ENCODE measurements at regions not wholly inside any gene's neighbourhood (a gene's known extent, or its start where the extent isn't known, plus 50 kb on each side); places are given as distances from the start of the nearest gene placed in this dataset.

DNA sequence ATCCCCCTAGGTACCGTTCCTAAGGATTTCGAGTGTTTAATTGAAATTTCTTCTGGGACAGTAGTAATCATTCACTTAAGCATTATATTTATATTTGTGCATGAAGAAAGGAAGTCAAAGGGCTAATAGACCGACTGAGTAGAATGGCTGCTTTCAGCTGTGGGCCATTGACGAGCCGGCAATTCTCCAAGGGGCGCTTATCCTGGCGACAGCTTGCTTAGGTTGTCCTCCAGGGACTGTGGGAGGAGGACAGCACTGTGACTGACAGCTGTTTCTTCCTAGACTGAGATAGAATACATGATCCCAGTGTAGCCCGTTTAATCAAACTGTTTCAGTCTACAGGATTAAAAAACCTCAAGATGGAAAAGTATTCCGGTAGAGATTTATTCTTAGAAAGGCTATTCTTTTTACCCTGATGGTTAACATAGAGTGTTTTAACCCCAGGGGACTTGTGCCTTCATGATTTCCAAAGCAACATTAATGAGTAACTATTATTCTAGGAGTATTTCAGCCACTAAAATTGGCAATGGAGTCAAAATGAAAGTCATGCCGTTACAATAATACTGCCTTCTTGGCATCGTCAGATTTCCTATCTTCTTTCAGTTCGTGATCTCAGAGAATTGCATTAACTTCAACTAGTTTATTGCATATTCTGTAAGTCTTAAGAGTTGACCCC, 943.1 kb upstream of the WWC1 start:
- no peak overlapping the region for H3K4me3 ChIP-seq (ENCODE audit: low read depth, low read length)
- in situ Hi-C loops (cut with HindIII; ENCODE audit: low sequenced_read_pairs), result no loop called here
- DNase-seq (ENCODE audit: low read depth), result no peak
- TF ChIP-seq, protein P1, sequence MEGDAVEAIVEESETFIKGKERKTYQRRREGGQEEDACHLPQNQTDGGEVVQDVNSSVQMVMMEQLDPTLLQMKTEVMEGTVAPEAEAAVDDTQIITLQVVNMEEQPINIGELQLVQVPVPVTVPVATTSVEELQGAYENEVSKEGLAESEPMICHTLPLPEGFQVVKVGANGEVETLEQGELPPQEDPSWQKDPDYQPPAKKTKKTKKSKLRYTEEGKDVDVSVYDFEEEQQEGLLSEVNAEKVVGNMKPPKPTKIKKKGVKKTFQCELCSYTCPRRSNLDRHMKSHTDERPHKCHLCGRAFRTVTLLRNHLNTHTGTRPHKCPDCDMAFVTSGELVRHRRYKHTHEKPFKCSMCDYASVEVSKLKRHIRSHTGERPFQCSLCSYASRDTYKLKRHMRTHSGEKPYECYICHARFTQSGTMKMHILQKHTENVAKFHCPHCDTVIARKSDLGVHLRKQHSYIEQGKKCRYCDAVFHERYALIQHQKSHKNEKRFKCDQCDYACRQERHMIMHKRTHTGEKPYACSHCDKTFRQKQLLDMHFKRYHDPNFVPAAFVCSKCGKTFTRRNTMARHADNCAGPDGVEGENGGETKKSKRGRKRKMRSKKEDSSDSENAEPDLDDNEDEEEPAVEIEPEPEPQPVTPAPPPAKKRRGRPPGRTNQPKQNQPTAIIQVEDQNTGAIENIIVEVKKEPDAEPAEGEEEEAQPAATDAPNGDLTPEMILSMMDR (IDR thresholded peaks at IDR 0.05; ENCODE audit: low read depth, low read length, missing control alignments), result no peak

DNA sequence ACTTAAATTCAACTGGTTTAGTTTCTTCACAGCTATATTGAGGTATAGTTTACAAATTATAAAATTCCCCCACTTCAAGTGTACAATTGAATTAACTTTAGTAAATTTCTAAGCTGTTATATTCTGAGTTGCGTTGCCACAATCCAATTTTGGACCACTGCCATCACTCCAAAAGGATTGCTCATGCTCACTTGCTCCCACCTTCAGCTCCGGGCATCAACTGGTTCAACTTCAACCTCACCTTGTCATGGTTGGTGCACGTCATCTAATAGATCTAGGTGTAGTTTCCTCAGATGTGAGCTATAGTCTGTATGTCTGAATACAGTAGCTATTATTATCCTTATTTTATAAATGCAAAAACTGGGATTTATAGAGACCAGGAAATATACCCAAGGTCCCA, 942.5 kb upstream of the WWC1 start:
- TF ChIP-seq, protein P1 (IDR thresholded peaks at IDR 0.05; ENCODE audit: low read depth, low read length, missing control alignments), result no peak
- no peak for DNase-seq (ENCODE audit: low read depth)
- in situ Hi-C loops (cut with HindIII; ENCODE audit: low sequenced_read_pairs), result no loop called here
- no peak overlapping the region for H3K4me3 ChIP-seq (ENCODE audit: low read depth, low read length)

DNA sequence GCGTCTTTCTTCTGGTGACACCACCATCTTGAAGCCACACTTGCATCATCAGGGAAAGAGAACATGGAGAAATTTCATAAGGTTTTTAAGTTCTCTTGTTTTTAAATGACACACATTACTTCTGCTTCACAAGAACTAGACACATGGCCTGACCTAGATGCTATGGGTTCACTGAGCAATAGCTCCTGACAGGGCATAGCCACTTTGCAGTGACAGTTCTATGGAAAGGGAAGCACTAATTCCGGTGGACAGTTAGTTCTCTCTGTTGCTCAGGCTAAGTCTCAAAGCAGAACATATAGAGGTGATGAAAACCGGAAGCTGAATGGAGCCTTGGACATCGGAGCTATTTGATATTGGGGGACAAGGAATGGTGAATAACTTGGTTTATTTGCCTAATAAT, 940.1 kb upstream of the WWC1 start:
- in situ Hi-C loops (cut with HindIII; ENCODE audit: low sequenced_read_pairs), result no loop called here
- TF ChIP-seq, protein P1 (IDR thresholded peaks at IDR 0.05; ENCODE audit: low read depth, low read length, missing control alignments), result no peak
- no peak for DNase-seq (ENCODE audit: low read depth)
- no peak overlapping the region for H3K4me3 ChIP-seq (ENCODE audit: low read depth, low read length)

DNA sequence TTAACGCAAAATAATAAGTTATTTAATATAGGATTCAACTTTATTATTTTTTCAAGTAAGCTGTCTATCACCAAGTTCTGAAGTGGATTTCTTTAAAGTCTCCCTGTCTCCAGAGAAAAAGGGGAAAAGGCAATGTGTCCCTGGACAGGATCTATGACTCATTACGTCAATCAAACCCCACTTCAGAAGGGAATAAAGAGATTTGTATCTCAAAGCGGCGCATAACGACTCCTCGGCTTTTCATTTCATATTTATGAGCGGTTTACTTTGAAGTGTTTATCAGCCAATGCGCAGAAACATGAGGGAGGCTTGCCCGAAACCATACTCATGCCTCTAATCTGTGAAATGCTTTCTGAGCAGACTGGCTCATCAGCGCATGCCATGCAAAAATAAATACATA, 938.6 kb upstream of the WWC1 start:
- in situ Hi-C loops (cut with HindIII; ENCODE audit: low sequenced_read_pairs), result no loop called here
- no peak for DNase-seq (ENCODE audit: low read depth)
- H3K4me3 ChIP-seq (ENCODE audit: low read depth, low read length), result no peak overlapping the region
- TF ChIP-seq, protein P1 (IDR thresholded peaks at IDR 0.05; ENCODE audit: low read depth, low read length, missing control alignments), result no peak

DNA sequence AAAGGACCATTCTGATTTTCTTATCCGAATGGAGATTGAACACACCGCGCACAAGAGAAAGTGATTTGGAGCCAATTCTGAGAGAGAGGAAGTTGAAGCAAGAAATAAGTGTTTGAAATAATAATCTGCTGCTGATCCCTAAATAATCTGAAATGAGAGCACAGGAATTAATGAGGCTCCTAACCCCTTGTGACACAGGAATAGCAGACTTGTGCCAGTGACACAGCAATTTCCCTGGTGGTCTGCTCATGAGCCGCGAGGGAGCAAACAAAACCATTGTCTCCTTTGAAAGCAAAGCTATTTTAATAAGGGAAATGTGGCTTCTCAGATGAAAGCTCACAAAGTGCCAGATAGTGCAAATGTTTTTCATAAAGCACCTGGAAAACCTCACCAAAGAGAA, 936.1 kb upstream of the WWC1 start:
- no peak overlapping the region for H3K4me3 ChIP-seq (ENCODE audit: low read depth, low read length)
- TF ChIP-seq, protein P1 (IDR thresholded peaks at IDR 0.05; ENCODE audit: low read depth, low read length, missing control alignments), result no peak
- no peak for DNase-seq (ENCODE audit: low read depth)
- in situ Hi-C loops (cut with HindIII; ENCODE audit: low sequenced_read_pairs), result no loop called here

DNA sequence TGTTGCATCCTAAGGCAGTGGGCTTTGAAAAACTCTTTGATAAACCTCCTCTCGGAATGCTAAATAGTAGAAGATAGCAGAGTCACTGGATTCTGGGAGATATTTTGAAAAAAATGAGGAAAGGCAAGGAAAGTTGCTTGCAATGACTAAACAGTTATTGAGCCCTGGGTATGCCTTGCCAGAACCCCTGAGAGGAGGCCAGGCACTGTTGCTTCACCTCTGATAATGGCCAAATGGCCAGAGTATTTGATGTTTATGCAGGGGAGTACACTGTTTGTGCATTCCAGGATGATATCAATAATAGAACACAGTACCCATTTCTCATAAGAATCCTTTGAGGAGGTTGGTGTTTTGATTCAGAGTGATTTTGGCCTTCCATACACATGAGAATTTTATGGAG, 935.1 kb upstream of the WWC1 start:
- H3K4me3 ChIP-seq (ENCODE audit: low read depth, low read length), result no peak overlapping the region
- in situ Hi-C loops (cut with HindIII; ENCODE audit: low sequenced_read_pairs), result no loop called here
- TF ChIP-seq, protein P1 (IDR thresholded peaks at IDR 0.05; ENCODE audit: low read depth, low read length, missing control alignments), result no peak
- DNase-seq (ENCODE audit: low read depth), result no peak

All from astrocyte of the cerebellum (primary cell).